GM12878 (cell line): ENCODE measurements at regions not wholly inside any gene's neighbourhood (a gene's known extent, or its start where the extent isn't known, plus 50 kb on each side); places are given as distances from the start of the nearest gene placed in this dataset.

ENCODE experiments used
- ATAC-seq: fragments of 200-7000 bp; cut with Tn5 transposase; 3 replicates; pipeline ENCODE4 v1.9.1; 2020; ENCODE audit warnings: mild to moderate bottlenecking, moderate library complexity
- BruUV-seq: library from RNA; stranded (reverse); fragments of 400-500 nt; replicated peaks from 2 replicates; lab custom pipeline; 2021; lab: Mats Ljungman, UMichigan
- CTCF ChIA-PET: fragments of 300-600 bp; sonication (Branson Sonifier 250); formaldehyde crosslinking; extraction: SDS; loops from one replicate; lab custom pipeline; 2021; ENCODE audit warnings: inconsistent platforms; lab: Yijun Ruan, JAX
- POLR2A ChIA-PET: fragments of 350-600 bp; formaldehyde crosslinking; extraction: SDS; loops from one replicate; lab custom pipeline; 2021; ENCODE audit warnings: inconsistent platforms; lab: Charles Lee
- RAD21 ChIA-PET: fragments of 300-600 bp; sonication (Branson Sonifier 250); formaldehyde crosslinking; loops from one replicate; lab custom pipeline; 2023; ENCODE audit warnings: antibody characterized with exemption; ENCODE audit not compliant: unreplicated experiment; lab: Charles Lee
- SMC1A ChIA-PET: fragments of 300-600 bp; sonication (Branson Sonifier 250); formaldehyde crosslinking; loops from one replicate; lab custom pipeline; 2023; ENCODE audit not compliant: unreplicated experiment, uncharacterized antibody; lab: Charles Lee
- DNase-seq: peaks from one replicate; pipeline ENCODE4 v3.0.0-alpha.2; 2011; ENCODE audit warnings: low read depth, low spot score
- FAIRE-seq: peaks from 3 replicates; lab custom pipeline; 2011; peaks lifted over from hg19 to GRCh38; lab: Jason Lieb, UNC
- H2AFZ ChIP-seq: 2 replicates; pipeline ENCODE4 v1.6.0; 2011; ENCODE audit warnings: low read depth, low read length, control low read depth; ENCODE audit not compliant: control insufficient read depth
- H3K27ac ChIP-seq: 2 replicates; pipeline ENCODE4 v1.5.1; 2011; ENCODE audit warnings: control low read depth; ENCODE audit not compliant: control insufficient read depth, insufficient read depth
- H3K27me3 ChIP-seq, 2 experiments: replicated peaks in 1 of 2; 2 replicates each; pipeline versions ENCODE4 v1.6.0 to v1.6.1; 2011; ENCODE audit warnings: low read length in 1 of 2; ENCODE audit not compliant: control insufficient read depth in 2 of 2, insufficient read depth in 2 of 2
- H3K36me3 ChIP-seq, 2 experiments: 2 replicates each; pipeline ENCODE4 v1.5.1; 2011; ENCODE audit warnings: low read length in 1 of 2; ENCODE audit not compliant: control insufficient read depth in 2 of 2, insufficient read depth in 2 of 2
- H3K4me1 ChIP-seq: 2 replicates; pipeline ENCODE4 v1.6.1; 2011; ENCODE audit warnings: mild to moderate bottlenecking, low read length, moderate library complexity, mixed read lengths; ENCODE audit not compliant: control insufficient read depth, insufficient read depth
- H3K4me2 ChIP-seq: 2 replicates; pipeline ENCODE4 v1.6.0; 2011; ENCODE audit warnings: control low read depth; ENCODE audit not compliant: control insufficient read depth, insufficient read depth
- H3K4me3 ChIP-seq: fragments of 200-600 bp; sonication (generic); 2 replicates; pipeline ENCODE4 v1.5.1; 2016
- H3K79me2 ChIP-seq: 2 replicates; pipeline ENCODE4 v1.6.0; 2011; ENCODE audit warnings: low read length; ENCODE audit not compliant: control insufficient read depth, insufficient read depth
- H3K9ac ChIP-seq: 2 replicates; pipeline ENCODE4 v1.8.0; 2011; ENCODE audit warnings: low read length, control low read depth, mixed read lengths; ENCODE audit not compliant: control insufficient read depth, insufficient read depth
- H3K9me3 ChIP-seq: replicated peaks from 3 replicates; pipeline ENCODE4 v1.5.1; 2011; ENCODE audit warnings: mild to moderate bottlenecking, low read length; ENCODE audit not compliant: control insufficient read depth, insufficient read depth
- H4K20me1 ChIP-seq: 2 replicates; pipeline ENCODE4 v1.6.0; 2011; ENCODE audit not compliant: control insufficient read depth, insufficient read depth
- BRCA1 ChIP-seq: IDR thresholded peaks from 2 replicates; pipeline ENCODE4 v1.6.1; 2011; ENCODE audit warnings: low read depth, low read length, improper control_type of control experiment
- CHD1 ChIP-seq: IDR thresholded peaks from 2 replicates; pipeline ENCODE4 v1.6.1; 2012; ENCODE audit warnings: low read depth, low read length, improper control_type of control experiment
- CHD4 ChIP-seq: fragments of 200-600 bp; sonication (generic); IDR thresholded peaks from 2 replicates; pipeline ENCODE4 v1.6.1; 2016; ENCODE audit warnings: mild to moderate bottlenecking
- CREM ChIP-seq: IDR thresholded peaks from 2 replicates; pipeline ENCODE4 v1.6.1; 2014; ENCODE audit warnings: antibody characterized with exemption, low read depth
- EZH2 ChIP-seq: IDR thresholded peaks from 2 replicates; pipeline ENCODE4 v1.6.1; 2012; ENCODE audit warnings: low read depth, mild to moderate bottlenecking, control low read depth, inconsistent platforms, low read length, borderline replicate concordance; ENCODE audit not compliant: control insufficient read depth
- IKZF1 ChIP-seq: fragments of 450-650 bp; conservative IDR thresholded peaks from 2 replicates; pipeline ENCODE4 v1.6.1; 2017; ENCODE audit warnings: antibody characterized with exemption, mild to moderate bottlenecking
- JUND ChIP-seq: IDR thresholded peaks from 2 replicates; pipeline ENCODE4 v1.6.1; 2012; ENCODE audit warnings: low read depth, mild to moderate bottlenecking, low read length, improper control_type of control experiment, moderate library complexity
- KLF5 ChIP-seq: fragments of 450-650 bp; IDR thresholded peaks from 2 replicates; pipeline ENCODE4 v1.6.1; 2014; ENCODE audit warnings: mild to moderate bottlenecking; ENCODE audit not compliant: partially characterized antibody
- MEF2A ChIP-seq: IDR thresholded peaks from 2 replicates; pipeline ENCODE4 v1.6.1; 2011; ENCODE audit warnings: low read depth, mild to moderate bottlenecking, low read length, moderate library complexity; ENCODE audit not compliant: insufficient read depth
- MEF2B ChIP-seq: fragments of 450-650 bp; IDR thresholded peaks from 2 replicates; pipeline ENCODE4 v1.6.1; 2018; ENCODE audit warnings: mild to moderate bottlenecking, moderate library complexity; ENCODE audit not compliant: partially characterized antibody, poor library complexity, severe bottlenecking
- MYC ChIP-seq: IDR thresholded peaks from 2 replicates; pipeline ENCODE4 v1.6.1; 2011; ENCODE audit warnings: mild to moderate bottlenecking, low read length, moderate library complexity, inconsistent platforms; ENCODE audit not compliant: insufficient read depth, insufficient replicate concordance, insufficient read length, severe bottlenecking
- RAD51 ChIP-seq: fragments of 450-650 bp; IDR thresholded peaks from 2 replicates; pipeline ENCODE4 v1.6.1; 2016; ENCODE audit warnings: moderate library complexity, mild to moderate bottlenecking, inconsistent platforms
- RB1 ChIP-seq: fragments of 450-650 bp; formaldehyde crosslinking; IDR thresholded peaks from 2 replicates; pipeline ENCODE4 v1.6.1; 2017; ENCODE audit warnings: mild to moderate bottlenecking, borderline replicate concordance
- SMAD5 ChIP-seq: IDR thresholded peaks from 2 replicates; pipeline ENCODE4 v1.6.1; 2016; ENCODE audit warnings: antibody characterized with exemption, low read depth
- SP1 ChIP-seq: IDR thresholded peaks from one replicate; pipeline ENCODE4 v1.6.1; 2011; ENCODE audit warnings: low read depth, low read length
- STAT1 ChIP-seq: fragments of 450-650 bp; conservative IDR thresholded peaks from 2 replicates; pipeline ENCODE4 v1.6.1; 2014; ENCODE audit warnings: antibody characterized with exemption, mild to moderate bottlenecking
- SUPT20H ChIP-seq: IDR thresholded peaks from 2 replicates; pipeline ENCODE4 v1.6.1; 2011; ENCODE audit warnings: low read depth, mild to moderate bottlenecking, low read length, moderate library complexity, borderline replicate concordance; ENCODE audit not compliant: control insufficient read depth
- TCF3 ChIP-seq: IDR thresholded peaks from 2 replicates; pipeline ENCODE4 v1.6.1; 2012; ENCODE audit warnings: low read depth, mild to moderate bottlenecking, low read length, borderline replicate concordance; ENCODE audit not compliant: insufficient read depth
- ZNF24 ChIP-seq: fragments of 450-650 bp; IDR thresholded peaks from 2 replicates; pipeline ENCODE4 v1.6.1; 2017; ENCODE audit warnings: antibody characterized with exemption, mild to moderate bottlenecking
- WGBS: methylation state at CpG from one replicate; pipeline ENCODE4 v1.1.6; 2016; ENCODE audit warnings: low lambda C conversion rate; ENCODE audit not compliant: insufficient replicate concordance, insufficient coverage; ENCODE audit errors: missing lambda C conversion rate; 5-methylcytosine and 5-hydroxymethylcytosine counted together
- in situ Hi-C: fragments of 300-500 bp; cut with MboI; formaldehyde crosslinking; loops from 9 replicates; pipeline ENCODE4 v1.14.3; 2018; ENCODE audit warnings: mixed read lengths
- intact Hi-C: fragments of 100-400 bp; cut with micrococcal nuclease; formaldehyde crosslinking; loops from one replicate; pipeline ENCODE4 v1.14.2; 2022; ENCODE audit not compliant: unreplicated experiment
- TF ChIP-seq, protein P1 (sequence below): fragments of 450-650 bp; IDR thresholded peaks from 2 replicates; pipeline ENCODE4 v1.6.1; 2016; ENCODE audit warnings: mild to moderate bottlenecking, moderate library complexity, borderline replicate concordance

DNA sequence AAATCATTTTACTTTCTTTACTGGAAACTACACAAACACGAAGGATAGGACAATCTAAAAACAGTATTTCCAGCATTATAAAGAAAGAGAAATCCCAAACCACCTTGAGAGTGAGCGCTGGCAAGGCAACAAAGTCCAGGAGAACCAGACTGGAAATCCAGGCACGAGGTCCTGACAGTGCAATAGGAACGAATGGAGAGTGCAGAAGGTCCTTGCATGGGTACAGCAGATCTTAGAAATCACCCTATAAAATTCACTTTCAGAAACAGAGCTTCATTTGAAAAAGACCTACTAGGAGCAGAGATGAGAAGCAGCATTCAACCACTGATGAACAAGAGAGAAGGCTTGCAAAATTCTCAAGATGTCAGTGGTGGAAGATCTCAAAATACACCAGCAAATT, 133.7 kb upstream of the ST8SIA4 start (continued):
- TF ChIP-seq MEF2B (no peak), TCF3 (no peak), CREM (no peak), SUPT20H (no peak)
- TF ChIP-seq, all 136 proteins: peak for 0

DNA sequence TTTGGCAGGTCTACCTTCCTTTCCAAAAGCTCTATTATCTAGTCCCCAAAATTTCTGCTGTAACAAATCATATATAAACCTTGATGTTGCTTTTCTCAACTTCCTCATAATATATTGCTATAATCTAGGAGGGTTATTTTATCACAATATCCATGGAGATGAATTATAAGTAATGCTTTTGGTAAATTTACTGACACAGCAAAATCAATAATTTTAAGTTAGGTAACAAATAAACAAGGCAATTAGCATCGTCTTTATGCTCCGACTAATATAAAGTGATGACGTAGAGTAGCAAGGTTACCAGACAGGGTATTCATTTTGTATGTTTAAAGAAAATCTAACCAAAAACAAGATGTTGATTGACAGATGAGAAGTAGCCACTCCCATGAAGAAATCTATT, 132.3 kb upstream of the ST8SIA4 start:
- Histone ChIP-seq H3K4me3 (no peak overlapping the region), H3K4me2 (no peak overlapping the region), H3K27me3 (no peaks in the 10 kb centered on the region), H3K36me3 (no peaks in the 10 kb centered on the region), H3K9ac (no peak overlapping the region), H3K27ac (no peak overlapping the region), H3K9me3 (no peaks in the 10 kb centered on the region), H3K4me1 (no peaks in the 10 kb centered on the region), H3K79me2 (no peaks in the 10 kb centered on the region), H2AFZ (no peak overlapping the region), H4K20me1 (no peaks in the 10 kb centered on the region)
- ChIA-PET CTCF (no interaction called here), SMC1A (interaction anchor here (1.4 kb wide), 1 partner anchor 354 kb away, joined by 5 read pairs; no protein-coding TSS in a partner anchor), POLR2A (no interaction called here), RAD21 (no interaction called here)
- FAIRE-seq (no peak), DNase-seq (no peak), ATAC-seq (no peak)
- intact Hi-C loops (no loop called here), in situ Hi-C loops (no loop called here)
- TF ChIP-seq CHD4 = no peak
- TF ChIP-seq MYC = no peak
- TF ChIP-seq, protein P1, sequence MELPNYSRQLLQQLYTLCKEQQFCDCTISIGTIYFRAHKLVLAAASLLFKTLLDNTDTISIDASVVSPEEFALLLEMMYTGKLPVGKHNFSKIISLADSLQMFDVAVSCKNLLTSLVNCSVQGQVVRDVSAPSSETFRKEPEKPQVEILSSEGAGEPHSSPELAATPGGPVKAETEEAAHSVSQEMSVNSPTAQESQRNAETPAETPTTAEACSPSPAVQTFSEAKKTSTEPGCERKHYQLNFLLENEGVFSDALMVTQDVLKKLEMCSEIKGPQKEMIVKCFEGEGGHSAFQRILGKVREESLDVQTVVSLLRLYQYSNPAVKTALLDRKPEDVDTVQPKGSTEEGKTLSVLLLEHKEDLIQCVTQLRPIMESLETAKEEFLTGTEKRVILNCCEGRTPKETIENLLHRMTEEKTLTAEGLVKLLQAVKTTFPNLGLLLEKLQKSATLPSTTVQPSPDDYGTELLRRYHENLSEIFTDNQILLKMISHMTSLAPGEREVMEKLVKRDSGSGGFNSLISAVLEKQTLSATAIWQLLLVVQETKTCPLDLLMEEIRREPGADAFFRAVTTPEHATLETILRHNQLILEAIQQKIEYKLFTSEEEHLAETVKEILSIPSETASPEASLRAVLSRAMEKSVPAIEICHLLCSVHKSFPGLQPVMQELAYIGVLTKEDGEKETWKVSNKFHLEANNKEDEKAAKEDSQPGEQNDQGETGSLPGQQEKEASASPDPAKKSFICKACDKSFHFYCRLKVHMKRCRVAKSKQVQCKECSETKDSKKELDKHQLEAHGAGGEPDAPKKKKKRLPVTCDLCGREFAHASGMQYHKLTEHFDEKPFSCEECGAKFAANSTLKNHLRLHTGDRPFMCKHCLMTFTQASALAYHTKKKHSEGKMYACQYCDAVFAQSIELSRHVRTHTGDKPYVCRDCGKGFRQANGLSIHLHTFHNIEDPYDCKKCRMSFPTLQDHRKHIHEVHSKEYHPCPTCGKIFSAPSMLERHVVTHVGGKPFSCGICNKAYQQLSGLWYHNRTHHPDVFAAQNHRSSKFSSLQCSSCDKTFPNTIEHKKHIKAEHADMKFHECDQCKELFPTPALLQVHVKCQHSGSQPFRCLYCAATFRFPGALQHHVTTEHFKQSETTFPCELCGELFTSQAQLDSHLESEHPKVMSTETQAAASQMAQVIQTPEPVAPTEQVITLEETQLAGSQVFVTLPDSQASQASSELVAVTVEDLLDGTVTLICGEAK = no peak
- TF ChIP-seq RB1 = no peak
- no peak for TF ChIP-seq EZH2
- no peak for TF ChIP-seq RAD51
- no peak for TF ChIP-seq SMAD5
- TF ChIP-seq TCF3 = no peak
- TF ChIP-seq STAT1 = no peak
- TF ChIP-seq ZNF24 = no peak
- no peak for TF ChIP-seq SP1
- TF ChIP-seq MEF2A = no peak
- TF ChIP-seq CHD1 = no peak
- TF ChIP-seq IKZF1 = no peak
- TF ChIP-seq JUND = no peak
- TF ChIP-seq BRCA1 = no peak
- TF ChIP-seq KLF5 = no peak
- WGBS = 98% methylated on average over 3 of the region's 3 CpGs
- no TSS peak for BruUV-seq
